ENCODE measurements at regions not wholly inside any gene's neighbourhood (a gene's known extent, or its start where the extent isn't known, plus 50 kb on each side); places are given as distances from the start of the nearest gene placed in this dataset.

DNA sequence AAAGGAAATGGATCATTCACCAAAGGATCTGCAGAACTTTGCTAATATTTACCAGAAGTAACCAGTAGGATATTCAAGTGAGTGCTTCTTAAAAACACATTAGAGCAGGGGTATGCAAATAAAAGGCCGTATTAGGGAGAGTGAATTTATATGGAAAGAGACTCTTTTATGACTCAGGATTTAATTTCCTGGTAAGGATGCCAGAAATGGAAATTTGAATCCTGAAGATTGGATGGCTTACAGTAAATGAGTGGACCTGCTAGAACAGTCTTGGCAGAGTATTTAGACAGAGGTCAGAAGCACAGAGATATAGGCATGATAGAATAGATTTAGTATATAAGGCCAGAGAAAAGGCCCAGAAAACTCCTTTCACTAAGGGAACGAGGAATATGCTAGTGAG is 201.6 kb downstream of the SLITRK5 start:
- in situ Hi-C loops (cut with HindIII; ENCODE audit: low sequenced_read_pairs) = no loop called here

DNA sequence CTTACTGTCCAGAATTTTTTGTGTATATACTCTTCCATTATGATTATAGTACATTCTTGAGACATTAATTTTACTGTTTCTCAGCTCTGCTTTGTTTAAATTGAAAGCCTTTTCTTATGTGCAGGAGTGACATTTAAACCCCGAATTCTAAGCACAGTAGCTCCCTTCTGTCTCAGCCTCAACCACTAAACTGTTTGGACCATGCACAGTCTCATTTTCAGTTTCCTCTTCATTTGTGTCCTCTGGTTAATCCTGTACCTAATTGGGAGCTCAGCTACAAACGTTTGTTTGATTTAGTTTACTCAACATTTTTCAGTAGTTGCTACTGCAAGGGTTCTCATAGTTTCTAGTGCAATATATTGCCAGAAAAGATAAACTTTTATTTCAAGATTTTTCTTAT is 206.3 kb downstream of the SLITRK5 start:
- in situ Hi-C loops (cut with HindIII; ENCODE audit: low sequenced_read_pairs) = no loop called here

DNA sequence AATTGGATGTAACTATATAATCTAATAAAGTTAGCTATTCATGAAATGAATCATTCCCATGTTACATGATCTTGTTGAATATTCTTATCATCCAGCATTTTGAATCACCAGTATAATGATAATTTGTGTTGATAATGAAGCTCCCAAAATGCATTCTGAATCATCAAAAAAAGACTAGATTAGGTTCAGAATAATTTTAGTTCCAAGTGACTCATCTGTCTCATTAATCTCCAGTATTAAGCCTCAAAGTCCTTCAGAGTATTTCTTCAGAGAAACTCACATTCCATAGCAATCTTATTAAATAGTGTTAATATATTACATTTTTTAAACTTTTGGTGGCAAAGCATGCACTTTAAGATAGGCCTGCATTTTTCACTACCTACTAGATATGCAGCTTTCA is 207.5 kb downstream of the SLITRK5 start:
- in situ Hi-C loops (cut with HindIII; ENCODE audit: low sequenced_read_pairs) = no loop called here

DNA sequence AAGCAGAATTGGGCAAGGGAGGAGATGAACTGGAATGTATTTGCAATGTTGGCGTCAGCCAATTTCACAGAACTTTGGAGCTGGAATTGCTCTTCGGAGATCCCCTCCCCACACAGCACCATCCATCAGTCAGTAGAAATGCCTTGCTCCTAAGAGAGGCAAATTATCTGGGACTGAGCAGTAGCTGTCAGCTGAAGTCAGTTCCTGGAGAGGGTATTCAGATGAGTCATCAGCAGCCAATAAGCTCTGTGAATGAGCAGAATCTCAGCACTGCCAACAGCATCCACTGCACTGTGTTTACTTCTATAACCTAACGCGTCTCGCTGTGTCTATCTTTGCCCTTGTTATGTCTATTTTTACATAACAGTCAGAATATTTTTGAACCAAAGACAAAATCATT is 213.7 kb downstream of the SLITRK5 start:
- in situ Hi-C loops (cut with HindIII; ENCODE audit: low sequenced_read_pairs) = no loop called here

DNA sequence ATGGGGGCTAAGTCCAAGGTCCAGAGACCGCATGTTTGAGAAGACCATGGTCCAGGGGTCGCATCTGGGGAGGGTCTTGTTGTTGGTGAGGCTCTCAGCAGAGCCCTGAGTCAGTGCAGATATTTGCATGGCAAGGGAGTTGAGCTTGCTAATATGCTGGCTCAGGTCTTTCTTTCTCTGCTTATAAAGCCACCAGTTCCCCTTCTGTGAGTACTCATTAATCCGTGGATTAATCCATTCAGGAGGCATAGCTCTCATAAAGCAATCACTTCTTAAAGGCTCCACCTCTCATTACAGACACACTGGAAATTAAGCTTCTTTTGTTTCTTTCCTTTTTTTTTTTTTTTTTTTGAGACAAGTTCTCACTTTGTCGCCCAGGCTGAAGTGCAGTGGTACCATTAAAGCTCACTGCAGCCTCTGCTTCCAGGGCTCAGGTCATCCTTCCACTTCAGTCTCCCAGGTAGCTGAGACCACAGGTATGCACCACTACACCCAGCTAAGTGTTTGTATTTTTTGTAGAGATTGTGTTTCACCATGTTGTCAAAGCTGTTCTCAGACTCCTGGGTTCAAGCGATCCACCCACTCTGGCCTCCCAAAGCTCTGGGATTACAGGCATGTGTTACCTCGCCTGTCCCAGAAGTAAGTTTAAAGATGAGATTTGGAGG is 216.4 kb downstream of the SLITRK5 start:
- in situ Hi-C loops (cut with HindIII; ENCODE audit: low sequenced_read_pairs) = no loop called here

DNA sequence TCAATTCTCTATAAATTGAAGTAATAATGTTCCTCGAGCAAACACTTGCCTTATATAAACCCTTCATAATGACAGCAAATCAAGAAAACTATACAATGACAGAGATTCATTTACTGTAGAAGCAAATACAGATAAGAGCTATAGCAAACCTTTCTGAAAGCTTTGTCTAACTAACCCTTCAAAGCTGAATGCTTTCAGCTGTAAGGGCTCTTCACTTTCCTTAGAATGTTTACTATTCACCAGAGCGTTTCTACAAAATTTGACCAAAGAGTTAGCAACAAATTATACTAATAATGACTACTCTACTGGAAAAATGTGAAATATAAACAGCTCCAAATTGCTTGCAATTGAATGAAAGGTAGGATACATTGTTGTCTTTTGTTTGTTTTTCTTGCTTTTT is 218.1 kb downstream of the SLITRK5 start:
- in situ Hi-C loops (cut with HindIII; ENCODE audit: low sequenced_read_pairs) = no loop called here

DNA sequence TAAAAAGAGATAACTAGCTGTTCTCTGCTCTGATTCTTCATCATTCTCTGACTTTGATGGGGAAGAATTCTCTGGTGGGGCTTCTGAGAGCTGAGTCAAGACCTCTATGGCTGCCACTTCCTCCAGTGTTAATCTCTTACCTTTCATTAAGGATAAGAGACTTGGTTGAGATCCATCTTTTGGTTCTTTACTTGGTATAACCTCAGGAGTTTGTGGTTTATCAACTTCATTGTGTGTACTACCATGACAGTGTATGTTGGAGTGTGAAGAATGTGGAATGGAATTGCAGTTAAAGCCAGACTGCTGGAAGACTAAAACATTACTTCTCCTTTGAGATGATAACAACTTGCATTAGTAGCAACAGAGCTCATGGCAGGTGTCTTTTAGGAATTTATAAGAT is 222.0 kb downstream of the SLITRK5 start:
- in situ Hi-C loops (cut with HindIII; ENCODE audit: low sequenced_read_pairs) = no loop called here

DNA sequence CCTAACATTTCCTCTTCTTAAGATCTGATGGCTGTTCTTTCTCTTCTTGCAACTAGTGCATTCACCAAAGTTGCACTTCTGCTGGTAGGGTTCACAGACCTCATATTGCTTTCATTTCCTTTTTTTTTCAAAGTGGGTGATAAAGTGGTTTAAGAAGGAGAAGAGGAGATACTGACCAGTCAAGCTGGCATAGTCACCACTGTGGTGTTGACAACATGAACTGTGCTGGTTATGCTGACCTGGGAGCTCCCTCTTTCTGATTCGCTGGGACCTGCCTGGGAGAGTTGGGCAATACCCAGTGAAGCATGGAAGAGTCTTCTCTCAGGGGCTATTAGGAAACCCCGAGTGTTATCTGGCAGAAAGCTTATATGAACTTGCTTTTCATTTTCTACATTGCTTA is 222.9 kb downstream of the SLITRK5 start:
- in situ Hi-C loops (cut with HindIII; ENCODE audit: low sequenced_read_pairs) = no loop called here

DNA sequence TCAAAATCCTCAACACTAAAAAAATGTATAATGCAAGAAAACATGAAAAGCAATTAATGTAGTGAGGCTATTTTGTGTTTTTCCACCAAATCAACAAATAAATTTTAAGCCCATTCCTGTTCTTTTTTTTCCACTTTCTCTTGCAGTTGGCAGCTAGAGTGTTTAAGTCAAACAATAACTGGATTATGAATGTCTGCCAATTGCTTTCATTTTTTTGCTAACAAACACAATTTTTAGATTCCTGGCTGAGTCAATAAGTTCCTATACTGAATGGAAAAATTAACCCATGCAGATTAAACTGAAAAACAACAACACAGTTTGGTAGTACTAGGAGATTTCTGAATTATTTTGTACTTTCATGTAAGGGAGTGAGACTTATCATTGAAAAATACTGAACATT is 232.4 kb downstream of the SLITRK5 start:
- in situ Hi-C loops (cut with HindIII; ENCODE audit: low sequenced_read_pairs) = no loop called here

DNA sequence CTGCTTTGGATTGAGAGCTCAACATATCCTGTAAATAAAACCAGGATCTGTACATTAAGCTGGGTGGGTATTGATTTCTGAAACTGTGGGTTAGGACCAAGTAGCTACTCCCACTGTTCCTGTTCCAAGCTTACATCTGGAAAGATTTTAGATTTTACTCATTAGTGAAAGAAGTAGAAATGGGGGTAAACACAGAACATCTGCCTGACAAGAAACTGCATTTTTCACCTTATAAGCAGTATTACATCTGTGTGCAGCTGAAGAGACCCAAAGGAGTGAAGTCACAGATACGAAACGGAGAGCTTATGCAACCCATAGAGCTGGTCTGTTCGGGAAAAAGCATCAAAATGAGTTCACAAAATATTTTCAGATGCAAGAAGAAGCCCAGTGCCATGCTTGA is 235.2 kb downstream of the SLITRK5 start:
- in situ Hi-C loops (cut with HindIII; ENCODE audit: low sequenced_read_pairs) = no loop called here

DNA sequence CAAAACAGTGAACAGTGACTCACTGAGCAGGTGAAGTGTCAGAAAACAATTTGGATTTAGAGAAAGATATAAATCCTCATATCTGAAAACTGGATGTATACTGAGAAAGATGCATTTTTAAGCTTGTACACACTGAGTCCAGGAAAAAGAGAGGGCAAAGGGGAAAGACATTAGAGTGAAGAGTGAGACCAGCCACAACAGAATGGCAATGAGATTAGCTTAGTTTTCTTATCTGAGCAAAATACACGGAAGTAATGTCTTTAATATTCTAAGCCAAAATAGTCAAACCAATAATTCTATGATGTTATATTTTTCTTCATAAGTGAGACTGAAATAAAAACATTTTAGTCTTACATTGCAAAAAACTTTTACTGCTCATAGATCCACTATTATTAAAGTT is 236.0 kb downstream of the SLITRK5 start:
- in situ Hi-C loops (cut with HindIII; ENCODE audit: low sequenced_read_pairs) = no loop called here

DNA sequence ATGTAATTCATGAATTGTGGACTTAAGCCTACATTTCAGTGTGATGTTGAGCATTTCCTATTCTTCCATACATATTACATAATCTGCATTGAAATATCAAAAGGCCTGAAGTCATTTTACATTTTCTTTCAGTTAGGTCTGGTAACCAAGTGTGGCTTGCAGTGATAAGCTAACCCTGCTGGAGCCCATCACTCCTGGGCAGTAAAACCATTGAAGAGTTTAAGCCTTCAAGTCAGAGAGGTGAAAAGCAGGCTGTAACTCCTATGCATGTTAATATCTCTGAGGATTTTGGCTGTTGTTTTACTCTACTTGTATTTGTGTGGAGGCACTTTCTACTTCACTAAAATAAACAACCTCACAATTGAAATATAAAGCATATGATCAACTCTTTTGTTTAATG is 248.8 kb downstream of the SLITRK5 start:
- in situ Hi-C loops (cut with HindIII; ENCODE audit: low sequenced_read_pairs) = no loop called here

DNA sequence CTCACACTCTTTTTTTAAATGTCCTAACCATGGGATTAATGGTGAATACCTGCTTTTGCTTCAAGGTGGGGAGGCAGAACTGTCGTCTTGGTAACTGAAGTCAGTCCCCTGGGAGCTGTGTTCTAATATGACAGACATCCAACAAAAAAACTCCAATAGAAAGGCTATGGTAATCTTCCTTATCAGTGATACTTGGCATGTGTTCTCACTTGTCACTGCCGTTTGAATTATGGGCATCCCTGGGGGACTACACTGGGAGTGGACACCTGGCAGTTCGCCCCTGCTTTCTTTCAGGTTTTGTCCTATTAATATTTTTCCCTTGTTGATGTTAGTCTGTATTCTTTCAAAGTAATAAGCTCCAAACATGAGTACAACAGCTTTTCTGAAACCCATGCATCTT is 252.6 kb downstream of the SLITRK5 start:
- in situ Hi-C loops (cut with HindIII; ENCODE audit: low sequenced_read_pairs) = no loop called here

DNA sequence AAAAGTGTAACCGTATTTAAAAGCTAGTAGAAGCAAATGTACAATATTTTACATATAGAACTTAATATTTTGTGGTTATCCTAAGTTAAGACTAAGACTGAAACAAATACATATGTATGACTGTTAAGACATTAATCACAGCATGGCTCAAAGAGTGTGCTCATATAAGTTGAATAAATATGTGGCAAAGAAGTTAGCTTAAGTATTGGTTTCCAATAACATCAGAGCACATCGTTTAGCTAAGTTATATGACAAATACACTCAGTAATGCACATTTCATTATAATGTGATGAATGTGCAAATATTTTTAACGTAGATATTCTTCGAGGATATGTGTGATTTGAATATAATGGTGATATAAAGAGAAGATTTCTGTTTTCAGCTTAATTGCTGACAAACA is 253.8 kb downstream of the SLITRK5 start:
- in situ Hi-C loops (cut with HindIII; ENCODE audit: low sequenced_read_pairs) = no loop called here

DNA sequence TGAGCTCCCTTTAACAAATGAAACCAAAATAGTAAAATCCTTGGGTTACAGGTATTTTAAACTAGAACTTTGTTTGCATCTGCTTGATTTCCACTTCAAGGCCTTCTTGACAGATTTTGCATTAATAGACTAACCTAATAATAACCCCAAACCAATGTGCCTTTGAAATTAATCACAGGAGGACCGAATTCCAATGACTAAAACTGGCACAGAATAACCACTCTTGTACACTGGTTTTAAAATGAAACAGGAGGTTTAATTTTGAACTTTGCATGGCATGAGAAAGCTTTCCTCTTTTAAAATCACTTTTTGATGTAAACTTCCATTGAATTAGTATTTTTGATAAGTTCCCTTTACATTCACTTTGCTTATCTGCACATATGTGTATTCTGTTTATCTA is 269.6 kb downstream of the SLITRK5 start:
- in situ Hi-C loops (cut with HindIII; ENCODE audit: low sequenced_read_pairs) = no loop called here

DNA sequence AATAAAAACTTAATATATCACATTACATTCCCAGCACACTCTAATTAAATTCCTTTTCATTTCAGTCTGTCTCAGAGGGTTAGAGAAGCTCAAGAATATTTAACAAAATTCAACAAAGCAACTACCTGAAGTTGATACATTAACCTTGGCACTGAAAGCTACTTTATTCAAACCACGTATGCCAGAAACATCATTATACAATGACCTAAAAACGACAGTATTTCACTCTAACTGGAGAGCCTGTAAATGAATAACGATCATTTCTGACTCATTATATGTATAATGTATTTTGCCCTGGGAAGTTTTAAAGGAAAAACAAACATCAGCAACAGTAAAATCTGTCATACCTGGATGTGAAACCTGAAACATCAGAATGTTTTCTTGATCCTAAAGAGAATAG is 270.1 kb downstream of the SLITRK5 start:
- in situ Hi-C loops (cut with HindIII; ENCODE audit: low sequenced_read_pairs) = no loop called here

DNA sequence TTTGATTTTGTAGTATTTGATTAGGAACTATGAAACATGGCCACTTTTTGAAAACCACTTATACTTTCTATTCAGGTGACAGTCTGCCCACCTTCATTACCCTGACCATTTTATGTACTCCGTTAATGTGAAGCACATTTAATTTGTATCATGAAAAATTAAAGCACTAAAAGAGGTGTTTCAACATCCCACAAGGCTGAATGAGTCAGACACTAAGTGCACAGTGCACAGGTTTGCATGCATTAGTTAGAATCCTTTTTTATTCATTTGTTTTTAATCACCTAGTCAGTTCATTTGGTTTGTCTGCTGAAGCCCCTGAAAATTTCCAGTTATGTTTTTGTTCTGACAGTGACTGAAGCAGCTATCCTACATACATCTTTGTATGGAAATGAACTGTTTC is 271.0 kb downstream of the SLITRK5 start:
- in situ Hi-C loops (cut with HindIII; ENCODE audit: low sequenced_read_pairs) = no loop called here

DNA sequence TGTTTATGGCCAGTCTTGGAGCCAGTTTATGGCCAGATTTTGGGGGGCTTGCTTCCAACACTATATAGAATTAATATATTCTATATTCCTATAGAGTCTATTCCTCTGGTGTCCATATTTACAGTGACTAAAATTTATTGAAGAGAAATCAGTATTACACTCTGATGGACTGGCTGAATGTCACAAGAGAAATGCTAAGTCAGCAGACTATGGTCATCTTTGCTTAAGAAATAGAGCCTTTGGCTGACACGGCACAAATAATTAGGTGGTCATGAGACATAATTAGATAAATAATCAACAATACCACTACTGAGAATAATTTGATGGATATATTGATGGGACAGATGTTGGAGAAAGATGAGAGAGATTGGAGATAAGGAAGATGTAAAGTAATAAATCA is 272.9 kb downstream of the SLITRK5 start:
- in situ Hi-C loops (cut with HindIII; ENCODE audit: low sequenced_read_pairs) = no loop called here

DNA sequence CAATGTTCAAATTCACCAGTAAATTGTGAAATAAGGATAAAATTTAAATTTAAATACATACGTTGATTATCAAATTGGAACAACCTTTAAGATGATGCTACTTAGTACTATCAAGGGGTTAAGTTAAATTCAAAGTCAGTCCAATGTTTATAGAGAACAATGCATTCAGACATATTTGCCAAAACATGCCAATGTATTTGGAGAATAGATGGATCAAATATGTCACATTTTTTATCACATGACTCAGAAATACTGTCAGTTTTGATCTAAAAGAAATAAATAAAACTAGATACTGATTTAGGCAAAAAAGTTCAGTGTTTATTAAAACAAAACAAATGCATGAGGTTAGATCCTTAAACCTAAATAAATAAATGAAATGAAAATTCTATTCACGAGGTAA is 281.2 kb downstream of the SLITRK5 start:
- in situ Hi-C loops (cut with HindIII; ENCODE audit: low sequenced_read_pairs) = no loop called here

DNA sequence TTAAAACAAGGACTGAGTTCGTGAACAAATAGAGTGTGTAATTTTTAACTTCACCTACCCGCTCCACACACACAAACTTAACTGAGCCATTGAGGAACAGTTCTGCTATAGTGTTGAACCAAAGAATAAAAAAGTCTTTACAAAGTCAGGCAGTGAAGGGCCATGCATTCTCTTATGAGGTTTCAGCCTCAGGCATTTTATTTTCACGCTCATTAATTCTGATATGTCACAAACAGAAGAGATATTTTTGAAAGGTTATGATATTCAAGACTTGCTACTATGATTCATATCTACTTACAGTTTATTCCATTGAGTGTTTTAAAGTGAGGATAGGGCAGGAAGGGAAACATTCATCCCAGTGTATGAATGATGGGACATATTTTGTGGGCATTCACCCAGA is 282.2 kb downstream of the SLITRK5 start:
- in situ Hi-C loops (cut with HindIII; ENCODE audit: low sequenced_read_pairs) = no loop called here

DNA sequence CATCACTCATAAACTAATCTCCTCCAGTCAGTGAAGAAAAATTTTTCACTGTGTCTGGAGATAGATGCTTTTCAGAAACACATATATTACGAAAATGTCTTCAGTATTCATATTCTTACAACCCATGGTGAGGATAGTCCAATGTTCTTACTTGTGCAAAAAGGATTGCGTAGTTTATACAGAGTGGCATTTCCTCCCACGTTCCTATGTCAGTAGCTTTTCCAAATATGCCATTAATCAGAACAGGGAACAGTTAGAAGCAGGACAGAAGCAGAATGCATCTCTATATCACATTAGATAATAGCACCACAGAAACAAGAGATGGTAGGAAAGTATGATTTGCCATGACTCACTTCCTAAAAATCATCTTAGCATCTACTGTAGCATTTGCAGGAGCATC is 282.9 kb downstream of the SLITRK5 start:
- in situ Hi-C loops (cut with HindIII; ENCODE audit: low sequenced_read_pairs) = no loop called here

DNA sequence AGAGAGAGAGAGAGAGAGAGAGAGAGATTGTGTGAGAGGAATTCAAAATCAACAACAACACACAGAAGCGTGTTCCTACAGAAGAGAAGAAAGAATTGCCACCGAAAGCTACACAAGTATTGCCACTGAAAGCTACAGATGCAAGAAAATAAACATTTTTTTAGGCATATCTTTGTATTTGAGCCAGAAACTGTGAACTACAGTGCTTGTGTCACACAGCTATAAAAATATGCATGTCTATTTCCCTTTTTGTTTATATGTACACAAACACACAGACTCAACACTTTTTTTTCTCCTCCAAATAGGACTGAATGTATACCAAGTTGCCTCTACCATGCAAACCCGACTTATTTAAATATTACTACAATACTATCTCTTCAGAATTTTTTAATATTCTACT is 290.4 kb downstream of the SLITRK5 start:
- in situ Hi-C loops (cut with HindIII; ENCODE audit: low sequenced_read_pairs) = no loop called here

DNA sequence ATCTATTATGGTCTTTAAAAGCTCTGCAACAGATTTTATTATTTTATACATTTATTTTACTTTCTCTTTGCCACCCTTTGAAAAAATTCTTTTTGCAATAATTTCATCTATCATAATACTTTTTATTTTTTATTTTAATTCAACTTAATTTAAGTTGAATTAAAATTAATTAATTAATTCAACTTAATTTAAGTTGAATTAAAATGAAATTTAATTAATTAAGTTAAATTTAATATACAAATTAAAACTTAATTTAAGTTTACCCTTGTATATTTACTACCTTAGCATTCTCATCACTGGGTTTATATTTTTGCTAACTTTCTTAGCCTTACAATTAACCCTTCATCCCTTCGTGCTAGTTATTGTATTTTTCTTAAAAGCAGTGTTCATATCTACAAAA is 301.4 kb downstream of the SLITRK5 start:
- in situ Hi-C loops (cut with HindIII; ENCODE audit: low sequenced_read_pairs) = no loop called here

DNA sequence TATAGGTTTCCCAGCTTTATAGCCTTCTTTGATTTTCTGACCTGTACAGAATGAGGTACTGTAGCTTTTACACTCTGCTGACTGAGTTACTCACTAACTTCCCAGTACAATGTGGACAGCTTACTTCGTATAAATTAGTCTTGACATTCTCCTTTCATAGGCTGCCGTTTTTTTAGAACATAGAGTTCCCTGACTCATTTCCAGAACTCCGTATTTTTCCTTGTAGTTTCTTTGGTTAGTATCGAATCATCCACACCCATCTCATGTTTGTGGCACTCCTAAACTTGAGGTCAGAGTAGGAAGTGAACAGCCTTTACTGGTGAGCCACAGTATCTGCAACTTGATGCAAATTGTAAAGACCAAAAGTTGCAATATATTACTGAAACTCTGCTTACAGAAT is 303.9 kb downstream of the SLITRK5 start:
- in situ Hi-C loops (cut with HindIII; ENCODE audit: low sequenced_read_pairs) = no loop called here
